ENCODE measurements at regions not wholly inside any gene's neighbourhood (a gene's known extent, or its start where the extent isn't known, plus 50 kb on each side); places are given as distances from the start of the nearest gene placed in this dataset.
A peak's percentile ranks its signal among the peaks of the same experiment; 100 is the strongest.
"Not testable (repeated sequence)": the region's sequence is repeated elsewhere in the genome, so short reads cannot be mapped to it uniquely, and the experiment has no call there.

DNA sequence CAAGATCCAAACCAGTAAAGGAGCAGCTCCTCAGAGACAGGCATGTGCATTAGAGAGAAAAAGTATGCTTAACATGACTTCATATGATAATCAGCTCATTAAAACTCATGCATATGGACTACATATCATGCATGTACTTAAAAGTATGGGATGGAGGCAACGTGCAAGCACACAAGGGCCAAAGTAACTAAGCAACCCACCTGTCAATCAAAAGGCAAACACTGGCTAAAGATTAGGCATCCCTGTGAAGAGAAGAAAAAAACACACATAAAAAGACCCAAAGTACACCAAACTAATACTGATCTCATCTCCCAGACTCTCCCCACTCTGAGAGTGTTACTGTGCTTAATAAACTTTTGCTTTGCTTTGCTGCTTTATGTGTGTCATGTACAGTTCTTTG is 61.2 kb downstream of the PPIAL4C start:
- H2AFZ ChIP-seq (ENCODE audit: low read length); POLR2A ChIA-PET; H3K79me2 ChIP-seq (ENCODE audit: insufficient read depth, low read length); H3K4me3 ChIP-seq (replicated peaks in 1 of 3; ENCODE audit: insufficient read depth in 1 of 3, low read depth in 2 of 3, low read length in 3 of 3); CTCF ChIA-PET (ENCODE audit: low intra/inter-chr PET ratio, low total read pairs); intact Hi-C loops (cut with micrococcal nuclease; ENCODE audit: unreplicated experiment); H3K9ac ChIP-seq (ENCODE audit: insufficient read depth, low read depth, low read length); BruUV-seq (replicated peaks); FAIRE-seq; H3K27me3 ChIP-seq (ENCODE audit: control insufficient read depth in 1 of 2, insufficient read depth in 2 of 2, low read length in 2 of 2); ATAC-seq; H3K9me3 ChIP-seq (ENCODE audit: low read length); H3K27ac ChIP-seq (ENCODE audit: extremely low read length, insufficient read depth, low read length); H3K4me1 ChIP-seq (ENCODE audit: insufficient read depth, low read length); H3K4me2 ChIP-seq (ENCODE audit: low read depth, low read length); H4K20me1 ChIP-seq (ENCODE audit: insufficient read depth, low read length); H3K36me3 ChIP-seq (replicated peaks in 1 of 2; ENCODE audit: control insufficient read depth in 1 of 2, insufficient read depth in 2 of 2, low read length in 2 of 2); in situ Hi-C loops (cut with HindIII; ENCODE audit: extremely low pct_ligation_motif_present, low pct_unique_long_range_greater_than_20kb): not testable (repeated sequence)
- 0% methylated on average over 1 of the region's 1 CpG for WGBS (ENCODE audit: low lambda C conversion rate)
- peak; percentile 30 for DNase-seq (ENCODE audit: low spot score)
- TF ChIP-seq, protein P1, sequence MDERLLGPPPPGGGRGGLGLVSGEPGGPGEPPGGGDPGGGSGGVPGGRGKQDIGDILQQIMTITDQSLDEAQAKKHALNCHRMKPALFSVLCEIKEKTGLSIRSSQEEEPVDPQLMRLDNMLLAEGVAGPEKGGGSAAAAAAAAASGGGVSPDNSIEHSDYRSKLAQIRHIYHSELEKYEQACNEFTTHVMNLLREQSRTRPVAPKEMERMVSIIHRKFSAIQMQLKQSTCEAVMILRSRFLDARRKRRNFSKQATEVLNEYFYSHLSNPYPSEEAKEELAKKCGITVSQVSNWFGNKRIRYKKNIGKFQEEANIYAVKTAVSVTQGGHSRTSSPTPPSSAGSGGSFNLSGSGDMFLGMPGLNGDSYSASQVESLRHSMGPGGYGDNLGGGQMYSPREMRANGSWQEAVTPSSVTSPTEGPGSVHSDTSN (CRISPR knock-in tag; IDR thresholded peaks at IDR 0.05): peak; percentile 41; the same call in 1 of the 2 replicates

DNA sequence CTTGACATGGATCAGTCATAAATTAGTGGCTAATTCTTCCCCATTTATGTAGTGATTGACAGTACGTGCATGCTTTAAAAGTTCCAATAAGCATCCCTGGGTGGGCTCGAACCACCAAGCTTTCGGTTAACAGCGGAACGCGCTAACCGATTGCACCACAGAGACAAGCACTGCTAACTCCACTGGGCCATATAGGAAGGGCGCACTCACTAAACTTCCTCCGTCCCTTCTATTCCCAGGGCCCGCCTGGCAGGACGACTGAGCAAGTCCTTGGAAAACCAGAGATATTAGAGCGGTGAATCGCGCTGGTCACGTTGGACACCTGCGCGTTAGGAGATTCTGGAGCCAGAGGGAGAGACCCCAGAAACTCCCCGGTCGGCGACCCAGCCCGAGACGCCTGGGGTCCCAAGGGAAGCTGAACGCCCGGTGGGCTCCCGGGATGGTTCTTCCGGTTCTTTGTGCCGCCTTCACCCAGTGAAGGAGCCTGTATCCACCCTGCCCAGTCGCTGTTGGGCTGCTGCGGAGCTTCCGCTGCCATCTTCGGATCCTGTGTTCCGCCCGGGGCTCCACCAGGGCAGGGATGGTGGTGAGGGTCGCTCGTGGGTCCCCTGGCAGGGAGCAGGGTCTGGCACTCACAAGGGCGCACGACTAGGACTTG is 62.8 kb downstream of the PPIAL4C start:
- CTCF ChIA-PET (ENCODE audit: low intra/inter-chr PET ratio, low total read pairs); H3K27ac ChIP-seq (ENCODE audit: extremely low read length, insufficient read depth, low read length); H3K36me3 ChIP-seq (replicated peaks in 1 of 2; ENCODE audit: control insufficient read depth in 1 of 2, insufficient read depth in 2 of 2, low read length in 2 of 2); BruUV-seq (replicated peaks); H3K27me3 ChIP-seq (ENCODE audit: control insufficient read depth in 1 of 2, insufficient read depth in 2 of 2, low read length in 2 of 2); DNase-seq (ENCODE audit: low spot score); H3K9me3 ChIP-seq (ENCODE audit: low read length); H3K9ac ChIP-seq (ENCODE audit: insufficient read depth, low read depth, low read length); H3K79me2 ChIP-seq (ENCODE audit: insufficient read depth, low read length); FAIRE-seq; intact Hi-C loops (cut with micrococcal nuclease; ENCODE audit: unreplicated experiment); H3K4me1 ChIP-seq (ENCODE audit: insufficient read depth, low read length); H3K4me2 ChIP-seq (ENCODE audit: low read depth, low read length); H4K20me1 ChIP-seq (ENCODE audit: insufficient read depth, low read length); in situ Hi-C loops (cut with HindIII; ENCODE audit: extremely low pct_ligation_motif_present, low pct_unique_long_range_greater_than_20kb); ATAC-seq; POLR2A ChIA-PET; H3K4me3 ChIP-seq (replicated peaks in 1 of 3; ENCODE audit: insufficient read depth in 1 of 3, low read depth in 2 of 3, low read length in 3 of 3); H2AFZ ChIP-seq (ENCODE audit: low read length): not testable (repeated sequence)
- WGBS (ENCODE audit: low lambda C conversion rate): 96% methylated on average over 19 of the region's 37 CpGs

DNA sequence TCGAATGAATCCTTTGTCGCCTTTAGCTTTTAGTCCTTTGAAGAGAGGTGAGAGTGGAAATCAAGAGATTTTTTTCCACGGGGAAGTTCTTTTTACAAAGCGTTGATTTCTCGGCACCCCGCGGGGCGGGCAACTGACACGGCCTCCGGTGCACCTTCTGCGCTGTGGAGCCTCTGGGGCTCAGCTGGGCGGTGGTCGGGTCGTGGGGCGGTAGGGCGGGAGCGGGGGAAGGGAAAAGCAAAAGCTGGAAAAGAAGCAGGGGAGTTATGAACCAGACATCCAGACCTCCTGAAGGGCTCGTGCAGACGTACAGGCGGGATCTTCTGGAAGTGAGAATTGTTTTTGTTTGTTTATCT is 63.3 kb downstream of the PPIAL4C start:
- H3K9ac ChIP-seq (ENCODE audit: insufficient read depth, low read depth, low read length); H3K4me2 ChIP-seq (ENCODE audit: low read depth, low read length); BruUV-seq (replicated peaks); H3K79me2 ChIP-seq (ENCODE audit: insufficient read depth, low read length); H2AFZ ChIP-seq (ENCODE audit: low read length); intact Hi-C loops (cut with micrococcal nuclease; ENCODE audit: unreplicated experiment); FAIRE-seq; H3K9me3 ChIP-seq (ENCODE audit: low read length); H3K27ac ChIP-seq (ENCODE audit: extremely low read length, insufficient read depth, low read length); H3K36me3 ChIP-seq (replicated peaks in 1 of 2; ENCODE audit: control insufficient read depth in 1 of 2, insufficient read depth in 2 of 2, low read length in 2 of 2); POLR2A ChIA-PET; in situ Hi-C loops (cut with HindIII; ENCODE audit: extremely low pct_ligation_motif_present, low pct_unique_long_range_greater_than_20kb); H3K4me3 ChIP-seq (replicated peaks in 1 of 3; ENCODE audit: insufficient read depth in 1 of 3, low read depth in 2 of 3, low read length in 3 of 3); CTCF ChIA-PET (ENCODE audit: low intra/inter-chr PET ratio, low total read pairs); DNase-seq (ENCODE audit: low spot score); H4K20me1 ChIP-seq (ENCODE audit: insufficient read depth, low read length); ATAC-seq; H3K27me3 ChIP-seq (ENCODE audit: control insufficient read depth in 1 of 2, insufficient read depth in 2 of 2, low read length in 2 of 2); H3K4me1 ChIP-seq (ENCODE audit: insufficient read depth, low read length): not testable (repeated sequence)
- 86% methylated on average over 17 of the region's 20 CpGs for WGBS (ENCODE audit: low lambda C conversion rate)

DNA sequence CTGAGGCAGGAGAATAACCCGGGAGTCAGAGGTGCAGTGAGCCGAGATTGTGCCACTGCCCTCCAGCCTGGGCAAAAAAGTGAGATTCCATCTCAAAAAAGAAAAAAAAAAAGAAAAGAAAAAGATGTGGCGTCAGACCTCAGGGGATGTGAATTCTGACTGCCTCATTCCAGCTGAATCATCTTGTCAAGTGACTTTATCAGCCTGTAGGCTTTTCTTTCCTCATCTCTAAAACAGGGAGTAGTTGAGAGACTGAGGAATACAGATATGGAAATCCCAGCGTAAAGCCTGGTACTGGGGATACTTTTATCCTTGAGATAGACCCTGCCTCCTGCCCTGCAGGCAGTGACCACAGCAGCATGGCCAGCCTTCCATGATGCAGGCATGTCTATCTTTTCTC is 74.1 kb downstream of the PPIAL4C start:
- in situ Hi-C loops (cut with HindIII; ENCODE audit: extremely low pct_ligation_motif_present, low pct_unique_long_range_greater_than_20kb); DNase-seq (ENCODE audit: low spot score); POLR2A ChIA-PET; H3K27me3 ChIP-seq (ENCODE audit: control insufficient read depth in 1 of 2, insufficient read depth in 2 of 2, low read length in 2 of 2); H3K9me3 ChIP-seq (ENCODE audit: low read length); BruUV-seq (replicated peaks); intact Hi-C loops (cut with micrococcal nuclease; ENCODE audit: unreplicated experiment); FAIRE-seq; CTCF ChIA-PET (ENCODE audit: low intra/inter-chr PET ratio, low total read pairs); ATAC-seq; H3K4me2 ChIP-seq (ENCODE audit: low read depth, low read length); H3K4me3 ChIP-seq (replicated peaks in 1 of 3; ENCODE audit: insufficient read depth in 1 of 3, low read depth in 2 of 3, low read length in 3 of 3); H3K27ac ChIP-seq (ENCODE audit: extremely low read length, insufficient read depth, low read length); H3K36me3 ChIP-seq (replicated peaks in 1 of 2; ENCODE audit: control insufficient read depth in 1 of 2, insufficient read depth in 2 of 2, low read length in 2 of 2); H2AFZ ChIP-seq (ENCODE audit: low read length); H3K79me2 ChIP-seq (ENCODE audit: insufficient read depth, low read length); H3K4me1 ChIP-seq (ENCODE audit: insufficient read depth, low read length); H4K20me1 ChIP-seq (ENCODE audit: insufficient read depth, low read length); H3K9ac ChIP-seq (ENCODE audit: insufficient read depth, low read depth, low read length): not testable (repeated sequence)
- 36% methylated on average over 4 of the region's 4 CpGs for WGBS (ENCODE audit: low lambda C conversion rate)

Data from HepG2 (cell line).